Ishikawa (cell line): ENCODE measurements at regions not wholly inside any gene's neighbourhood (a gene's known extent, or its start where the extent isn't known, plus 50 kb on each side); places are given as distances from the start of the nearest gene placed in this dataset.

Source experiments
- EP300 ChIP-seq: IDR thresholded peaks from 2 replicates; pipeline ENCODE4 v1.6.1; 2012; ENCODE audit warnings: borderline replicate concordance
- RAD21 ChIP-seq: IDR thresholded peaks from 2 replicates; pipeline ENCODE4 v1.6.1; 2012; ENCODE audit warnings: low read depth
- REST ChIP-seq: IDR thresholded peaks from 2 replicates; pipeline ENCODE4 v1.6.1; 2012; ENCODE audit warnings: low read depth, mild to moderate bottlenecking
- TCF12 ChIP-seq: IDR thresholded peaks from 2 replicates; pipeline ENCODE4 v1.6.1; 2012; ENCODE audit warnings: low read depth

DNA sequence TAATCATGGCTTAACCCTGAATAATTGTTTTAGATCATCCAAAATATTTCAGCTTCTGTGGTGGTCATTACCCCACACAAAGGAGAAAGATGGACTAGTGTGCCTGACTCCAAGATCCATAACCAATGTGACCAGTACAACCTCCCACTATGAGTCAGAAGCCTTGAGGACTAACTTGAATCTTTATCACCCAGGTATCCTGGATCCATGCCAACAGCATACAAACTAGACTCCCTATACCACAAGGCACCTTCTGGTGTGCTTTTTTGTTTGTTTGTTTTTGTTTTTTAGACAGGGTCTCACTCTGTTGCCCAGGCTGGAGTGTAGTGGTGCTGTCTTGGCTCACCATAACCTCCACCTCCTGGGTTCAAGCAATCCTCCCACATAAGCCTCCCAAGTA, 317.7 kb downstream of the VPS13C start:
- TF ChIP-seq RAD21 = no peak
- TF ChIP-seq REST = no peak
- no peak for TF ChIP-seq TCF12
- no peak for TF ChIP-seq EP300
